LNCAP (cell line): ENCODE measurements at regions not wholly inside any gene's neighbourhood (a gene's known extent, or its start where the extent isn't known, plus 50 kb on each side); places are given as distances from the start of the nearest gene placed in this dataset.

Experiments
- CTCF ChIP-seq: fragments of 450-650 bp; IDR thresholded peaks from 2 replicates; pipeline ENCODE4 v1.5.1; 2017; ENCODE audit warnings: mild to moderate bottlenecking

DNA sequence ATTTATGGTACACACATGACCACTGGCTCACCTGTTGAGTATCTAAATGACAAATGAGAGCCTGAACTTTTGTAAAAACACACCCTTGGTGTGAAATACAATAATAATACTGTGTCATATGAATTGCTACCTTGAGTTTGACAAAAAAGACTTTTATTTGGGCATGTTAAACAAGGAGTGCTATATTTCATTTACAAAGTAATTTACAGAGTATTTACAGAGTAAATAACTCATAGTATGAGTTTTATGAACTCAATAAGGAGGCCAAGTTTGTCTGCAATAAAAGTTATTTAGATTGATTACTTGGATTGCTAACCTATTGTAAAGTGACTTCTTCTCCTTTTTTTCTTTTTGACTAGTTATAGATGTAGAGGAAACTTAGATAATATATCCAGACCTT is 146.0 kb upstream of the NUDT12 start:
- TF ChIP-seq CTCF = no peak

DNA sequence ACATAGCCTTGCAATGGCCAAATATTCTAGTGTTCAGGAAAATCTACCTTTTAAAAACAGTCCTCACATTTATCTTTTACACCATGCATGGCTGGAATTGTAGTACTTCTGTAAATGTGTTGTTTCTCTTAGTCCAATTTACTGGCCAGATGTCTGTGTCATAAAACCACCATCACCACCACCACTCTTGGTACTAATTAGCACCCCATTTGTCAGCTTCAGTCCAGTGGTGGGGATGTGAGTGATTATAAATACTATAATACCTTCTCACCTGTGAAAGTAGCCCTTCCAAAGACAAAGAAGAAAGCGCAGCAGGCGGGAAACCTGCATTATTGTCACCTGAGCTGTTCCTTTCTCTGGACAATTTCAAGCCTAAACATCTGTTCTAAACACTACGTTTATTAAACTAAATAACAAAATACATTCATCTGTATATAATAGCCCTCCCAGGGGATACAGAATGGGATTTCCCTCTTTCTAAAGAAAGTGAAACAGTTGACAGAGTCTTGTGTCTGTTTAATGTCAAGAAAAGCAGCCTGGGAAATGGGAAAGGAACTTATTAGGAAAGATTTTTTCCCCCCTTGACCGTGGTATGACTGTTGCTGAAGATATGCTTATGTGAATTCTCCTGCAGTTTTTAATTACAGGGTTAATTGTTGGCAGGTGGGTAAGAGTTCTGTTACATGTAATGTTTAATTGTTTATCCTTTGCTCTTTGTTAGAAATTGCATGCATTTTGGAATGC is 144.5 kb upstream of the NUDT12 start:
- no peak for TF ChIP-seq CTCF

- no peak for TF ChIP-seq CTCF
Observed at GRCh38 chr5:103703617-103704016, 141.0 kb upstream of the NUDT12 start.

DNA sequence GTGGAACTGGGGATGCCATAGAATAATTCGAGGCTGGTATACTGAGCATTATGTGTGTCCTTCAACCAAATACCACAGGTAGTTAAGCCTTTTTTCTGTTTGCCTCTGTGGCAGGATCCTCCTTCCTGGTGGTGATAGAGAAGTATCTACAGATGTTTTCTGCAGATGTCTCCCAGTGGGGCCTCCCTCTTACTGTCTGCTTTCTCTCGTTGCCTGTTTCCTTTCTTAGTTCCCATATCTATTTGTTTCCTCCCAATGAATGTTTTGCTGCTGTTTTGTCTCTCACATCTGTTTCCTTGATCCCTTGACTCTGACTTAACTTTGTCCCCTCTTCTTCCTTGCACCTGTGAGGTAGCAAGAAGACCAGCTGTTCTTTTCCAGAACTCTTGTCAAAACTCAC is 130.9 kb upstream of the NUDT12 start:
- no peak for TF ChIP-seq CTCF

GRCh38 chr5:103690676-103691075 is 128.1 kb upstream of the NUDT12 start:
- TF ChIP-seq CTCF = no peak

- TF ChIP-seq CTCF = no peak
Observed at GRCh38 chr5:103679873-103680272, 117.3 kb upstream of the NUDT12 start.

- TF ChIP-seq CTCF = no peak
Observed at GRCh38 chr5:103674739-103675138, 112.2 kb upstream of the NUDT12 start.

DNA sequence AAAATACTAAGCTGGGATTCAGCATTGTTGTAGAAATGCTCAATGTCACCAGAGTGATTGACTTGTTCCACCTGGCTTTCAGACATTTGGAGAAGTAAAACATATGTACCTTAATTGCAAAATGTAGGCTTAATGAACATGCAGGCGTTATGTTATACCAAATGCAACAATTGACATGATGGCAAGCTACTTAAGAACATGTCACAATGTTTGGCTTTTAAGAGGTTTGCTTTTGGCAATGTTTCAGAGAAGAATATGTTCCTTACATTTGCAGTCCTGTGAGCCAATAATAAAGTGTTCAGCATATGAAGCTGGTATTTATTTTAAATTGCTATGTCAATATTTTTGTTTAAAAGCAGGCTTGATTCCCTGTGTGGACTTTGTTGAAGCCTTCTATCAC is 111.7 kb upstream of the NUDT12 start:
- no peak for TF ChIP-seq CTCF
